Heart left ventricle (tissue), 13 donors: ENCODE measurements at regions not wholly inside any gene's neighbourhood (a gene's known extent, or its start where the extent isn't known, plus 50 kb on each side); places are given as distances from the start of the nearest gene placed in this dataset.

Experiments used
- CTCF ChIP-seq, 12 donors: fragments of 200-600 bp; sonication (generic) in 4 of 12; IDR thresholded peaks; one replicate each; pipeline versions ENCODE4 v1.5.0 to v1.8.0; 2018 to 2022; ENCODE audit warnings: antibody characterized with exemption in 12 of 12, mild to moderate bottlenecking in 5 of 12
- POLR2A ChIP-seq, 2 donors: fragments of 450-650 bp; IDR thresholded peaks; one replicate each; pipeline ENCODE4 v1.6.1; 2017; ENCODE audit warnings: antibody characterized with exemption in 2 of 2, mild to moderate bottlenecking in 2 of 2, moderate library complexity in 2 of 2
- donor health status: ischemic (EF 13 %, LVEDD 7.1; RV severe dilation, severe dysfunction).
- donor health status: DM: no; HTN: yes; CAD: no.
- donor health status: DM: no; HTN: no; CAD: no.
- donor health status: ischemic (EF 25% LVEDD 6.9; RV normal size, moderate dysfunction).
- donor health status: ischemic (EF 25% LVEDD 5.7; RV mildly dilated, moderate dysfunction).
- donor health status: ischemic (EF 35%, LVEDD 5.7; RV mildly dilated, moderate dysfunction).
- donor health status: nonischemic (EF 11% LVEDD 7.7; RV severe dilation, severe dysfunction).
- donor health status: DM: yes; HTN: yes; CAD: no.
- donor health status: PGD.
- donor health status: ischemic (EF 29% LVEDD 5.4; RV normal size, mild dysfunction).
- donor health status: nonischemic (EF 23%, LVEDD 6.1; RV moderate dilation, normal function).

- no peak for TF ChIP-seq CTCF (IDR thresholded peaks at IDR 0.05)
- no peak for TF ChIP-seq POLR2A (IDR thresholded peaks at IDR 0.05)
Observed at GRCh38 chr2:221312634-221313033, 259.5 kb downstream of the EPHA4 start.
